ENCODE measurements at regions not wholly inside any gene's neighbourhood (a gene's known extent, or its start where the extent isn't known, plus 50 kb on each side); places are given as distances from the start of the nearest gene placed in this dataset.

DNA sequence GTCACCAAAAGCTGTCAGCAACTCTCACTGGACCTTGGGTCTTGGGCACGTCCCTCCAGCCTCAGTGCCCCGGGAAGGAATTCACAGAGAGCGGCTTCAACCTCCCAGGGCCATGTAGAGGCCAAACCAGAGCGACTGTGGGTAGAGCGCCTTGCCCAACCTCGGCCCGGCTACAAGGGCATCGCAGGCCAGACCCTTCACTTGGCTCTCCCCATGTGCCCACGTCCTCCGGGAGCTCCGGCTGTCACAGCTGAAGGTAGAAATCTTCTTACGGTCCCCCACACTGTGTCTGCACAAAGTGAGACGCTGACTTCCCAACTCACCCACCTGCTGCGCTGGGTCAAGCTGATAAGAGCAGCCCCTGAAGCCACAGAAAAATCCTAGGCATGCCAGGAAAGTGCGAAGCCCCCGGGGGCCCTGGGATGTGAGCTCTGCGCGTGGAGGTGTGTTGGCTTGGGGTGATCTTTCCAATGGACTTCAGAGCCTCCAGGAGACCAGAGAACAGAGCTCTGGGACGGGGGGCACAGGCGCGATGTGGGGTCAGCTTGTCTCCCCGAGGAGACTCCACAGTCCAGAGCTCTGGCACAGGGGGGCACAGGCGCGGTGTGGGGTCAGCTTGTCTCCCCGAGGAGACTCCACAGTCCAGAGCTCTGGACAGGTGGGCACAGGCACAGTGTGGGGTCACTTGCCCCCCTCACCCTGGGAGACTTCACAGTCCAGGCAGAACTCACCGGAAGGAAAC, 105.5 kb downstream of the RTP5 start:
- Mint-ChIP-seq H3K4me3 (no peak overlapping the region), H3K4me1 (ENCODE audit: low read depth in 2 of 2) (no peaks in the 10 kb centered on the region), H3K9me3 (no peaks in the 10 kb centered on the region), H3K27me3 (no peaks in the 10 kb centered on the region), H3K27ac (no peak overlapping the region), H3K36me3 (ENCODE audit: insufficient read depth) (peaks cover 10% of the 10 kb centered on the region)
- ATAC-seq (replicated peaks) = no peak
- no peak for DNase-seq

DNA sequence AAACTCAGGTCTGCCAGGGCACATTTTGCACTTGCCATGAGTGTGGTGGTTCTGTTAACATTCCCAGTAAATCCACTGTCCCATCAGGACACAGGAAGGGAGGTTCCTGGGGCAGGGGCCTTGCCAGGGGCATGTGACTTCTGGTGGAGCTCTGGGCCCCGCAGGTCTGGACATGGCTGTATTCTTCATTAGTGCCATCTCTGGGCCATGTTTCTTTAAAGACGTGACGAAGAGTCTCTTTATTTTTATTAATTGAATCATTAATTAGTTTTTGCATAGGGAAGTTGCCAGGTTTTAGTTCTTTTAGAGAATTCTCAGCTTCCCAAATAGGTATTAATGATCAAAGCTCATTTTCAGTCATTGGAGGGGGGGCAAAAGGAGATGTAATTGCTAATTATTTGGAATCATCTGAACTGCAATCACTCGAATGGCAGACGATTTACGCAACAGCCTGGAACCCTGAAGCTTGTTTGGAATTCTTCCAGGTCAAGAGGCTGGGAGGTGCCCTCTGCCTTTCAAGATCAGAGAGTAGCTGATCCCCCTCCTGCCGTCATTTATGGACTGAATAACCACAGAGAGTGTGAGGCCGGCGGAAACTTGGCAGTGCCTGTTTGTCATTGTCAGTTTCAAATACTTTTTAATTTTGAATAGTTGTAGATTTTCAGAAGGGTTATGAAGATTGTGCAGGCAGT, 106.2 kb downstream of the RTP5 start:
- Mint-ChIP-seq H3K27me3 (no peaks in the 10 kb centered on the region), H3K4me1 (ENCODE audit: low read depth in 2 of 2) (no peaks in the 10 kb centered on the region), H3K36me3 (ENCODE audit: insufficient read depth) (peaks cover 13% of the 10 kb centered on the region), H3K27ac (peak overlapping the region in 1 of 2 donors; percentile 72), H3K9me3 (no peaks in the 10 kb centered on the region), H3K4me3 (no peak overlapping the region)
- ATAC-seq (replicated peaks) = no peak
- DNase-seq = no peak

DNA sequence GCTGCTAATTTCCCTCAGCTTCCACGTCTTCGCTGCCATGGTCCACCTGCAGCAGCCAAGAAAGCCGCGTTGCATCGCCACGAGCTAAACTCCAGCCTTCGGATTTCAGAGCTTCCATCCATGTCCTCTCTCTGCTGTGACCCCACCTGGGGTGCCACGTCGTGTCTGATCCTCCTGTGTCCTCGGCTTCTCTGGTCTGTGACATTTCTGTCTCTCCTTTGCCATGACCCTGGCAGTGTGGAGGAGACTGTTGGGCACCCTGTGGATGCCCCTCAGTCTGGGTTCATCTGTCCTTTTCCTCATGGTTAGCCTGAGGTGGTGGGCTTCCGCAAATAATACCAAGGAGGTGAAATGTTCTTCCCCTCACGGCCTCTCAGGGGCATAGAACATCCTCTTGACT, 106.8 kb downstream of the RTP5 start:
- Mint-ChIP-seq H3K9me3 (no peaks in the 10 kb centered on the region), H3K27me3 (no peaks in the 10 kb centered on the region), H3K36me3 (ENCODE audit: insufficient read depth) (peaks cover 13% of the 10 kb centered on the region), H3K4me1 (ENCODE audit: low read depth in 2 of 2) (no peaks in the 10 kb centered on the region), H3K27ac (peak overlapping the region in 1 of 2 donors; percentile 72), H3K4me3 (no peak overlapping the region)
- no peak for DNase-seq
- ATAC-seq (replicated peaks) = no peak

DNA sequence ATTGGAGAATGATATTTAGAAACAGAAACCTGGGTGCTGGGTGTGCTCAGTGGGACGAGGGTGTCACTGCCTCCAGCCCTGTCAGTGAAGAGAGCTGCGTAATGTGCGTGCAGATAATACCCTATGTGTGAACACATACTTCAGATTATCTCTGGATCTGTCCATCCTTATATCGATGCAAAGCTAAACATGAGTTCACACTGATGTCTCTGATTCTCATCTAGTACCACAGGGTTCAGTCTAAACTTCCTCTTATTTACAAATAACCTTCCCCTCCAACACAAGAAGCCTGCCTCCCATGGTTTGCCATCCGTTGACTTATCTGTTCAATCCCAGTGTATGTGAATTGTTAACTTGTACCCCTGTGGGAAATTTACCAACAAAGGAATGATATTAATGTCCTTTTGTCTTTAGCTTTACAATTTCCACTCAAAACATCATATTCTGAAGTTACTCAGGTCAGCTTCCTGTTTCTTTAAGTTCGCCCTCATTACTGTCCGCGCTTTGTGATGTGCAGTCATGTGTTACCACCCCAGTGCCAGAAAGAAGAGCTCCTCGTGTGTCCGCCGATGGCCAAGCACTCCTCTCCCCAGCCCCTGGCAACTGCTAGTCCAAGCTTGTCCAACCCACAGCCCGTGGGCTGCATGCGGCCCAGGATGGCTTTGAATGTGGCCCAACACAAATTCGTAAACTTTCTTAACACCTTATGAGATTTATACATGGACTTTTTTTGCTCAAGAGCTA, 108.2 kb downstream of the RTP5 start:
- H3K27me3 Mint-ChIP-seq = no peaks in the 10 kb centered on the region
- no peak overlapping the region for H3K4me3 Mint-ChIP-seq
- H3K4me1 Mint-ChIP-seq (ENCODE audit: low read depth in 2 of 2) = no peaks in the 10 kb centered on the region
- peaks cover 9% of the 10 kb centered on the region for H3K36me3 Mint-ChIP-seq (ENCODE audit: insufficient read depth)
- no peaks in the 10 kb centered on the region for H3K9me3 Mint-ChIP-seq
- peak overlapping the region in 1 of 2 donors; percentile 3 for H3K27ac Mint-ChIP-seq
- ATAC-seq (replicated peaks) = no peak
- DNase-seq = no peak

DNA sequence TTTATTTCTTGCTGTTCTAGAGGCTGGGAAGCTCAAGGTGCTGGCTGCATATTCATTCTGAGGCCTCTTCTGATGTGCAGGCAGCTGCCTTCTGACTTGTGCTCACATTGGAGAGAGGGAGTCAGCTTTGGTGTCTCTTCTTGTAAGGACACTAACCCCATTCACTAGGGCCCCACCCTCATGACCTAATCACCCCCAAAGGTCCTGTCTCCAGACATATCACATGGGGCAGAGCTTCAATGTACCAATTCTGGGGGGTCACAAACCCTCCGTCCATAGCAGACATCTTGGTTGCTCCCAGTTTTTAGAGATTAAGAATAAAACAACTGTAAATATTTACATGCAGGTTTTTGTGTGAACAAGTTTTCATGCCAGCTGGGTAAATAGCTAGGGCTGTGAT, 109.1 kb downstream of the RTP5 start:
- Mint-ChIP-seq H3K36me3 (ENCODE audit: insufficient read depth) (peaks cover 6% of the 10 kb centered on the region), H3K4me3 (no peak overlapping the region), H3K27ac (no peak overlapping the region), H3K27me3 (no peaks in the 10 kb centered on the region), H3K4me1 (ENCODE audit: low read depth in 2 of 2) (no peaks in the 10 kb centered on the region), H3K9me3 (no peaks in the 10 kb centered on the region)
- no peak for ATAC-seq (replicated peaks)
- no peak for DNase-seq

DNA sequence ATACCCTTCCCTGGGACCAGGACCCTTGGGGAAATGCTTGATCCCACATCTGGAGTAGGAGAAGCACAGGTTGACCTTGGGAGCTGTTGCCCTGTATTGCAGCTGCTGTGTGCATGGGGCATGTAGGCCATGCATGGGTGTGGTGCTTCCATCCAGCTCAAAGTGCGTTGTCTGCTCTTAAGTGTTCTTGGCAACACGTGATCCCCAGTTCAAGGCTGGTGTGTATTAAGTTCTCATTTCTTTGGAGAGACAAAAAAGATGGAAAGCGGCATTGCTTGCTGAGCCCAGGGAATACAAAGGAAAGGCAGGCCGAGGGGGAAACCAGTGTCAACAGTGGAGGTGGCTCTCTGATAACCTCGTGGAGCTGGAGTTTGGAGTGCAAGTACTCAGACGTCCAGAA, 110.7 kb downstream of the RTP5 start:
- no peaks in the 10 kb centered on the region for H3K27me3 Mint-ChIP-seq
- peaks cover 3% of the 10 kb centered on the region for H3K36me3 Mint-ChIP-seq (ENCODE audit: insufficient read depth)
- no peak overlapping the region for H3K4me3 Mint-ChIP-seq
- H3K4me1 Mint-ChIP-seq (ENCODE audit: low read depth in 2 of 2) = peaks cover 7 to 12% of the 10 kb centered on the region in 2 donors
- no peaks in the 10 kb centered on the region for H3K9me3 Mint-ChIP-seq
- no peak for ATAC-seq (replicated peaks)
- no peak overlapping the region for H3K27ac Mint-ChIP-seq
- DNase-seq = no peak

DNA sequence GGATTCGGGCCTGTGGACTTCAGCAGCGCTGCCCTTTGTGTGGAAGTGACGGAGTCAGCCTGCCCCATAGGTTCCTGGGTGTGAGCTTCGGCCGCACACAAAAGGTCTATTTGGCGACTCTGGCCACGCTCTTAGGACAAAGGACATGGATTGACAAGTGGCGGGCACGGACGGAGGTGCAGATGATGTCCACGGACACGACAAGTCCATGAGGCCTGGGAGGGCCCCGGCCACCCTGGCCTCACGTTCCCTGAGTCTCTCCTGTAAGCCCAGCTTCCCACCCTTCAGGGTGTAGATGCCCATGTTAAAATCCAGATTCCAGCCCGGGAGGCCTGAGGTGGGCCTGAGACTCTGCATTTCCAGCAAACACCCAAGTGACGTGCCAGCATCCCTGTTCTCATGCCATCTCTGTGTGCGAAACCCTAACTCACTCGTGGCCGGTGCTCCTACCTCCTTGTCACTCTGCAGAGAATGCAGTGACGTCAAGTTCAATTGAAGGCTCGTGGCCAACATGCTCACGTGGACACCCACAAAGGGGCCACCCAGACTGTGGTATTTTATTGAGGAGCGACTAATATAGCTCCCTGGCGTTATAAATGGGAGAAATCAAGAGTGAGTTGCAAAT, 111.7 kb downstream of the RTP5 start:
- Mint-ChIP-seq H3K27ac (peak overlapping the region; percentile 17 to 90), H3K9me3 (no peaks in the 10 kb centered on the region), H3K4me1 (ENCODE audit: low read depth in 2 of 2) (peaks cover 15 to 19% of the 10 kb centered on the region in 2 donors), H3K27me3 (no peaks in the 10 kb centered on the region), H3K4me3 (no peak overlapping the region), H3K36me3 (ENCODE audit: insufficient read depth) (peaks cover 8% of the 10 kb centered on the region)
- no peak for DNase-seq
- no peak for ATAC-seq (replicated peaks)

DNA sequence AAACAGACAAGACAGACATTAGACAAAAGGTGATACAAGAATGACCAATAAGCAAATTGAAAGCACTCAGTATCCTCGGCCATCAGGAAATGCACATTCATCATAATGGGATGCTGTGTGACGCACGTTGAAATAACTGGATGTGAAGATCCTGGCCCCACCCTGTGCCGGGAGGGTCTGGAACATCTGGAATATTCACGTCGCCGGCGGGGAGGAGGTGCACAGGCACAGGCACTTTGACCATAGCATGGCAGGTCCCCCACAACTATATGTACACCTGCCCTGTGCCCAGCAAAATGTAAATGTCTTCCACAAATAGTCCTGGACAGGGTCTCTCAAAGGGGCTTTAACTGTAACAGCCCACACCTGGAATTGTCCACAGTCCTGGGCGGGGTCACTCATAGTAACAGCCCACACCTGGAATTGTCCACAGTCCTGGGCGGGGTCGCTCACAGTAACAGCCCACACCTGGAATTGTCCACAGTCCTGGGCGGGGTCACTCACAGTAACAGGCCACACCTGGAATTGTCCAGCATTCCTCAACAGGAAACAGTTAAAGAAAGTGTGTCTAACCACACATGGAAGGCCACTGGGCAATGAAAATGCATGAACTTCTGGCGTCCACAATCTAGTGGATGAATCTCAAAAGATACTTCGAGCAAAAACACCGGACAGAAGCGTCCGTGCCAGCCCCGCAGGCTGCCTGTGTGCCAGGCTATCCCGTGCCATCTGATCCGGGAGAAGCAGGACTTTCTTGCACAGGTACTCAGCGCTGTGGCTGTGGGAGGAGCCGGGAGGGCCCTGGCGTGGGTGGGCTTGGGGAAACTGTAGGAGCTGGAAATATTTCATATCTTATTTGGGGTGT, 113.4 kb downstream of the RTP5 start:
- no peak for DNase-seq
- no peak for ATAC-seq (replicated peaks)
- Mint-ChIP-seq H3K36me3 (ENCODE audit: insufficient read depth) (peaks cover 8% of the 10 kb centered on the region), H3K9me3 (no peaks in the 10 kb centered on the region), H3K4me3 (no peak overlapping the region), H3K4me1 (ENCODE audit: low read depth in 2 of 2) (peaks cover 15 to 19% of the 10 kb centered on the region in 2 donors), H3K27ac (peak overlapping the region; percentile 78 to 90), H3K27me3 (no peaks in the 10 kb centered on the region)

DNA sequence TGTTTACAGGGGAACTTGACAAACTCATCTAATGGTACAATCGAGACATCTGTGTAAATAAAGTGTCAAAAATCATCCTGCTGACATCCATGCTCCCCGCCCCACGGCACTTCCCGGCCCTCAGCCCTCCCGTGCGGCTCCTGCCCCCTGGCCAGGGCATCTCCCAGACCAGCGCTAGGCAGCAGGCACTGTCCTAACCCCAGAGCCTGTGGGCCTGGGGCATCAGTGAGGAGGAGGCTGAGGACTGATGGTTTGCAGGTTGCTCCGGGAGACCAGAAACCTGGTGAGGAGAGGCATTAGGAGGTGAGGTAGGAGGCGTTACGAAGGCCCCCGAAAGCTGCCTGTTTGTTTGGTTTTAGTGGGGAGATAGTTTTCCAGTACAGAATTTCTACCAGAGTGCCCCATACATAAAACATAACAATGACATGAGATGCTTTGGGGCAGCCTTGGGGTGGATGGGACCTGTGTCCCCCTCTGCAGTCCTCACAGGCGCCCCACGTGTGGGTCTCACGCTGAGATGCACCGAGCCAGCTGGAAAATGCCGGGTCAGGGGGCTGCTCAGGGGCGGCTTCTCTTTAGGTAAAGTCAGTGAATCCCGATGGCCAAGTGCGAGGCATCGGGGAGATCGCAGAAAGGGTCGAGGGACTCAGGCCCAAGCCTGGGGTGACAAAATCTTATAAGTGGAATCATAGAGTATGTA, 114.2 kb downstream of the RTP5 start:
- Mint-ChIP-seq H3K27me3 (no peaks in the 10 kb centered on the region), H3K9me3 (no peaks in the 10 kb centered on the region), H3K4me1 (ENCODE audit: low read depth in 2 of 2) (peaks cover 15 to 19% of the 10 kb centered on the region in 2 donors), H3K36me3 (ENCODE audit: insufficient read depth) (peaks cover 8% of the 10 kb centered on the region), H3K27ac (peak overlapping the region; percentile 78 to 90), H3K4me3 (no peak overlapping the region)
- ATAC-seq (replicated peaks) (no peak), DNase-seq (no peak)

DNA sequence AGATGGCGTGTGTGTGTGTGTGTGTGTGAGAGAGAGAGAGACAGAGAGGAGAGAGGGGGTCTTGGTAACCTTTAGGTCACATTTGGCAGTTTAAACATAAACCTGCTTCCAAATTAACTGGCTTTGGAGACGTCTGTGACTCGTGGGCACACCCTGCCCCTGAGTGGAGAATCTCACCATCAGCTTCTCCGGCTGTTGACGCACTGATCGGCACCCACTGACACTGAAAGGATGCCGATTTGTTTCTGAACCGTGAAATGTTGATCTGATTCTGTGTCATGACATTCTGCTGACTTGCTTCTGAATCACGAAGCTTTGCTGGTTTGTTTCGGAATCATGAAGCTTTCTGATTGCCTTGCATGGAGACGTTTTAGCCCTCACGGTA, 114.7 kb downstream of the RTP5 start:
- no peak overlapping the region for H3K4me3 Mint-ChIP-seq
- H3K27ac Mint-ChIP-seq = peak overlapping the region; percentile 78 to 90
- ATAC-seq (replicated peaks) = no peak
- no peak for DNase-seq
- peaks cover 8% of the 10 kb centered on the region for H3K36me3 Mint-ChIP-seq (ENCODE audit: insufficient read depth)
- no peaks in the 10 kb centered on the region for H3K27me3 Mint-ChIP-seq
- H3K4me1 Mint-ChIP-seq (ENCODE audit: low read depth in 2 of 2) = peaks cover 15 to 19% of the 10 kb centered on the region in 2 donors
- H3K9me3 Mint-ChIP-seq = no peaks in the 10 kb centered on the region

DNA sequence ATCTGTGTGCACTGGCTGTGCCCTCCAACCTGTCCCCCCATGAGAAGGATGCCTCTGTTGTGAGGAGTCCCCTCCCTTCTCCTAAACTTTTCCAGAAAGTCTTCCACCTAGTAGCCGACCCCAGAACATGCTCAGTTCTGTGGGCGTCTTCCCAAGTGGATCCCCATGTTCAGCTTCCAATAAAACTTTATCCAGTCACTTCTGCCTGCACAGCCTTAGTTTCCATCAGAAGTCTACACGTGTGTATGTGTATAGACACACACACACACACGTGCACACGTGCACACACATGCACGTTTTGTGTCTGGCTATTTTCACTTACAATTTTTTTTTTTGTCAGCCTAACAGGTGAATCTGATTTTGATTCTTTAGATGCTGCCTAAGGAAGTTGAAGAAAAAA, 115.1 kb downstream of the RTP5 start:
- H3K4me3 Mint-ChIP-seq = peak overlapping the region in 1 of 2 donors; percentile 18
- peaks cover 8% of the 10 kb centered on the region for H3K36me3 Mint-ChIP-seq (ENCODE audit: insufficient read depth)
- ATAC-seq (replicated peaks) (no peak), DNase-seq (no peak)
- peaks cover 0 to 1% of the 10 kb centered on the region in 2 donors for H3K9me3 Mint-ChIP-seq
- peak overlapping the region; percentile 85 to 90 for H3K27ac Mint-ChIP-seq
- peaks cover 15 to 19% of the 10 kb centered on the region in 2 donors for H3K4me1 Mint-ChIP-seq (ENCODE audit: low read depth in 2 of 2)
- H3K27me3 Mint-ChIP-seq = no peaks in the 10 kb centered on the region
